HG03060 (cell line): ENCODE measurements at regions not wholly inside any gene's neighbourhood (a gene's known extent, or its start where the extent isn't known, plus 50 kb on each side); places are given as distances from the start of the nearest gene placed in this dataset.

Source experiments
- ATAC-seq: cut with Tn5 transposase; IDR thresholded peaks from one replicate; pipeline ENCODE4 v1.9.1; 2021; ENCODE audit warnings: low read depth, moderate number of reproducible peaks; ENCODE audit not compliant: unreplicated experiment

DNA sequence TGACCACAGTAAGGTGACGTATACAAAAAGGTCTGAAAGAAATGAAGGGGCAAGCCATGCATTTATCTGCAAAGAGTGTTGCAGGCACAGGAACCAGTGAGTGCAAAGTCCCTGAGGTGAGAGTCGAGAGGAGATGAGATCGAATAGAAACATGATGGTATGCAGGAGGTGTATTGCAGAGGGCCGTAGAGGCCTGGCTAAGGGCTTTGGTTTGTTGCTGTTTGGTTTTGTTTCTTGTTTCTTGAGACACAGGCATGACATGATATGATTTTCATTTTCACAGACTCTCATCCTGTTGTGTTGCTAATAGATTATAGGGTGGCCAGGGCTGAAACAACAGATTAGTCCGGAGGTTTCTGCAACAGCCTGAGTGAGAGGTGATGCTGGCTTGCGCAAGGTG lies 80.4 kb downstream of the HSPH1 start:
- no peak for ATAC-seq

DNA sequence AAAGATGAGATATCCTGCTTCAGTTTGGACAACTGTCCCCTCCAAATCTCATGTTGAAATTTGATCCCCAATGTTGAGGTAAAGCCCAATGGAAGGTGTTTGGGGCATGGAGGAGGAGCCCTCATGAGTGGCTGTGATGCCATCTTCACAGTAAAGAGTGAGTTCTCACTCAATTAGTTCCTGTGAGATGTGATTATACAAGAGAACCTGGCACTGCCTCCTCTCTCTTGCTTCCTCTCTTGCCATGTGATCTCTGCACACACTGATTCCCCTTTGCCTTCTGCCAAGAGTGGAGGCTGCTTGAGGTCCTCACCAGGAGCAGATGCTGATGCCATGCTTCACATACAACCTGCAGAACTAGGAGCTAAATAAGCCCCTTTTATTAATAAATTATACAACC lies 86.9 kb downstream of the HSPH1 start:
- ATAC-seq: no peak

DNA sequence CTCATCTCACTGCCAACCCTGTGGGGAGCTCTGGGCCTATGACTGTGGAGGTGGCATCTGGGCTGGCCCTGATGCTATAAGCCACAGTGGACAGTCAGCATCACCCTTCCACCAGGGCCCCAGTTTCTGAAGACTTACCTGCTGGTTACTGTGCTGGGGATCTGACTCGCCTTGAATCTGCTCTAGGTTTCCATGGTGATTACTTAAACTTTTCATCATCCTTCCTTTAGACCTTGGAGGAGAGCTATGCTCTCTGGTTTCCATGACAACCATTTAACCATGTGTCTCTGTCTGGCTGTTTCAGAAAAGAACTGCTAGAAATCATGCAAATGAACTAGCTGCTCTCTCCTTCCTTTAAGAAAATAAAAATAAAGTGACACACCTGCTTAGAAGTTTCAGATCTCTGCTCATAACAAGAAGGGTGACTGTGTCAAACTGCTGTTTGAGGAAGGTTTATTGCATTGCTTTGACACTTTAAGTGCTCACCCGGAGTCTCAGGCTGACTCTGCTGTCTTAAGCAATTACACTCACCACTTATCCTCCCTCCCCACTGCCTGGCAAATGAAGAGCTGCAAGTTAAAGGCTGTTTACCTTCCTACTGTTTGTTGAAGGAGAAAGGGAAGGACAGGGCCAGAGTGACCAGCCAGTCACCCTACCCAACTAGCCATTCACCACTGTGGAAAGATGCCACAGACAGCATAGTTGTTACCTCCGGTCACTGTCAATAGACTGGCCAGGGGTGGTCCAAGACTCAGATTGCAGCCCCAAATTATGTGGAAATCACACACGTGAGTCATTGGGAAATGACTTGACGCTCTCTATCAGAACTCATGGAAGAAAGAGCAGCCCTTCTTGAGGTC lies 87.6 kb downstream of the HSPH1 start:
- peak; percentile 92 for ATAC-seq

DNA sequence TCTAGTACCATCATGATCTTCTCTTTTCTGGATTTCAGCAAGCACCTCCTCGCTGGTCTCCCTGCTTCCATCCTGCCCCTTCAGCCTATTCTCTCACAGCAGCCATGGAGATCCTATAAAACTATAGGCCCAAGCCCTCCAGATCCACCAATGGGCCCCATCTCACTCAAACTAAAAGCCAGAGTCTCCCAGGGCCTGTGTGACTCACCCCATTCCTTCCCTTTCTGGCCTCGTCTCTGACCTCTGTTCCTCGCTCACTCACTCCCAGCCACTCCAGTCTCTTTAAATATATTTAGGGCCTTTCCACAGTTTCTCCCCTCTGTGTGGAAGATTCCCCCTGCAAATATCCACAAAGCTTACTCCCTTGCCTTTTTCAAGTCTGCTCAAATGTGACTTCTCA lies 89.7 kb downstream of the HSPH1 start:
- ATAC-seq: no peak

DNA sequence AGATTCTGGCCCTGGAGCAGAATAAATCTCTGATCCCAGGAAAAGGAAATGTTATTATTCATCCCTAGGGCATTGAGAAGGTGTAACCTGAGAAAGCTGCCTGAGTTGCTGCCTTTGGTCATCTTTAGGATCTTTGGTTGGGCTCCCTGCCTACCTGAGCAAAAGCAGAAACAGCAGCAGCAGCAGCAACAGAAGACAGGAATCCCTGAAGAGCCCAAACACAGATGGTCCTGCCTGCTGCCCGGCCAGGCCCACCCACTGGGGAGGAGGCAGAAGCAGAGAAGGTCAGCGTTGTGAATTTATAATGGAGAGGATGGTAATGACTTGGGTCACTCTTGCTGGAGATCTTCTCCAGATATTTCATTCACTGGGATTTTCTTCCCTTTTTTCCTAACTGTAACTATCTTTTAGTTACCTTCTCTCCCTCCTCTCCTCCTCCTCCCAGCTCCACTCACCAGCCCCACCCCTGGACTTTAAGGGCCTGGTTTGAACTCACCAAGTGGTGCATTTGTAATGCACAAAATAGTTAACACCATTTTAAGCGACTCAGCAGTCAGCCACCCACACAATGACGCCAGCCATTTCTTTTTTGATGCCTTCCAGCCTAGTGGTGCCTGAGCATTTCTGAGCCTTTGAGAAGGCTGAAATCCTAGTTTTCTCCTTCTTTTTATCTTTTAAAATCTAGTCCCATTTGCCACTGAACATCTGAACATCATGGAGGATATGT lies 91.7 kb downstream of the HSPH1 start:
- ATAC-seq: no peak

DNA sequence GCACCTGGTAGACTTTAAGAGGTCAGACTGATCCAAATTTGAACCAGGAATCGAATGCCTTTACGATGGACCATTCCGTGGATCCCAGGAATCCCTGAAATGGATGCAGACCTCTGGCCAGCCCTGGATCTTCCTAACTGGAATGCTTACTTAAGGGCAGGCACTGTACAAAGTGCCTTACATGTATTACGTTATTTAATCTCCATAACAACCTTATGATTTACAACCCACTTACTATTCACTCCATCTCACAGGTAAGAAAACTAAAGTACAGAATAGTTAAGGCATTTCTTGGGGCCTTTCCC lies 93.6 kb downstream of the HSPH1 start:
- ATAC-seq: no peak

DNA sequence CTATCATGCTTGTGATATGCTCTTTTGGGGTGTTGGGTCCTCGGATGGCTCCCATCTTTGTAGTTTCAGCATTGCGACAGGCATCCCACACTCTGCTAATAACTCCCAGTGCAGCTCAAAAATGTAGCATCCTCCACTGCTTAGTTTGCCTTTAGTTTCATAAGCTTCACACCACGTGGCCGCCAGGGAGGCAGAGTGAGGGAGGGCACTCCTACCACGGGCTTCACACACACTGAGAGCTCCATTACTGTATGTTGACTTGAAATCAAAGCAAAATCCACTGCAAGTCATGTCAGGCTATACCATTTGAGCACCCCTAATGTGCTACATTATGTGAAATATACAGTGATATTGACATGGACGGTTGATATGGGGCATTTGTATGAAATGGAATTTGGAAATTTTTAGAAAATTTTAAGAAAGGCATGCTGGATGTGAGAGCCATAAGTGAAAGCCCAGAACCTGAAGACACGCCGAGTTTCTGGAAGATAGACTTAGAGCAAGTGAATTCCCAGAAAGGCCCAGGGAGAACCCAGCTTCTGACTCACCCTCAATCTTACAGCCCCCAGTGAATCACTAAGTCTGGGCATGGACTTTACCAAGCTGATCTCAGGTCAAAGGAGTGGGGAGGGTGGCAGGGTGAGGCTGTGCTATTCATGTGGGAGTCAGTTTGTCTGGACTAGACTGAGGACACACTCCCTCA lies 94.1 kb downstream of the HSPH1 start:
- no peak for ATAC-seq

DNA sequence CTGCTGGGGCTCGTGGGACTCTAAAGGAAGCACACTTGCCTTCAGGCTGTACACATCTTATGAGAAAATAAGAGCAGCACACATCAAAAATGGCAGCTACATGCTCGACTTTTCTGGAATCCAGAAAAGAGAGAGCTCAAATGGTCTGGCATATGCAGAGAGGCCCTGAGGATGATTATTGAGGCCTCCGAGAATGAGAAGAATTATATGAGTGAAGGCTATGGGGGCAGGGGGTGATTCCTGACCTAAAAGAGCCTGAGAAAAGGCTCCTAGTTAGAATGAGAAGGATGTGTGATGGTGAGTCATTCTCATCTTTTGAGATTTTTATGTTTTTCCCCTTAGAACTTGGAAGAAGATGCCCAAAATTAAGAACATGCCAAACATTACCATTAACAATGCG lies 97.1 kb downstream of the HSPH1 start:
- no peak for ATAC-seq

DNA sequence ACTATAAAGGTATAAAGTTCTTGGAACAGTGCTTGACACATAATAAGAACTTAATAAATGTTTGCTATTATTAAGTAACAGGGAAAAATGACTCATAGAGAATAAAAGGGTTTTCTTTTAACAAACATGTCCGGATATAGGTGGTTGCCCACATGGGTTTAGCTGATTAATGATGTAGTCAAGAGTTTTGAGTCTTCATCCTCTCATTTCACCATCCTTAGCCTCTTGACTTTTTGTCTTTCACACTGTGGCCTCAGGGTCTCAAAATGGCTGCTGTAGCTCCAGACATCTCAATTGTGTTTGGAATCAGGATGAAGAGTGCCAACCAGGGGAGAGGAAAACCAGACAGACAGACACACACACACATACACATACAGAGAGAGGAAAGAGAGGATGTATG lies 97.9 kb downstream of the HSPH1 start:
- no peak for ATAC-seq

DNA sequence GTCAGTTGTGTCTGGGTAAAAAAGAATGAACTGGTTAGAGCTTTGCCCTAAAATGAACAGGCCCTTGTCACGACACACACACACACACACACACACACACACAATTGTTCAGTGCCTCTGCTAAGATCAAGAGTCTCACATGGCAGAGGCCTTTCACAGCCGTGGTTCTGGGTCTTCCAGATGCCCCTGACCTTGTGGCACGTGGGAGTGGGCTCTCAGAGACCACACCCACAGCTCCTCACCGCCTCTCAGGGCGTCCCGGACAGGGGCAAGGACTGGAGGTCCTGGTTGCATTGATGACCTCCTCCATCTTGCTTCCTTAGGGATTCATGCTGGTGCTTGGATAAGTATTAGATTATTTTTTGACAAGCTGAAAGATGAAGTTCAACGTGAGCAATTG lies 101.0 kb downstream of the HSPH1 start:
- ATAC-seq: no peak

DNA sequence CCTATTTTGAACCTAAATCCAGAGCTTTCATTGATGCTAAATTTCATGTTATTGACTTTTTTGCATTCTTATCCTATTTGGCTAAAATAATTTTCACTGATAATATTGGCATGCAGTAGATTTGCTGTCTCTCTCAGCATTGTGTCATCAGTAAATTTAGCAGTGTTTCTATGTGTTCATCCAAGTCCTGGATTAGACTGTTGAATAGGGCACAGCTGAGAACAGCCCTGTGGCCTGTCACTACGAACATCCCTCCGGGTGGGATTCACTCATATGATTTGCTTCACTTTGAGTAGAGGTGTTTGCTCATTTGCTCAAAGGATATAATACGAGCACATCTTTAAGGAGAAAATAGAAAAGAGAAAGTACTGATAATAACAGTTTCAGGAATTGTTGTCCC lies 101.5 kb downstream of the HSPH1 start:
- no peak for ATAC-seq

DNA sequence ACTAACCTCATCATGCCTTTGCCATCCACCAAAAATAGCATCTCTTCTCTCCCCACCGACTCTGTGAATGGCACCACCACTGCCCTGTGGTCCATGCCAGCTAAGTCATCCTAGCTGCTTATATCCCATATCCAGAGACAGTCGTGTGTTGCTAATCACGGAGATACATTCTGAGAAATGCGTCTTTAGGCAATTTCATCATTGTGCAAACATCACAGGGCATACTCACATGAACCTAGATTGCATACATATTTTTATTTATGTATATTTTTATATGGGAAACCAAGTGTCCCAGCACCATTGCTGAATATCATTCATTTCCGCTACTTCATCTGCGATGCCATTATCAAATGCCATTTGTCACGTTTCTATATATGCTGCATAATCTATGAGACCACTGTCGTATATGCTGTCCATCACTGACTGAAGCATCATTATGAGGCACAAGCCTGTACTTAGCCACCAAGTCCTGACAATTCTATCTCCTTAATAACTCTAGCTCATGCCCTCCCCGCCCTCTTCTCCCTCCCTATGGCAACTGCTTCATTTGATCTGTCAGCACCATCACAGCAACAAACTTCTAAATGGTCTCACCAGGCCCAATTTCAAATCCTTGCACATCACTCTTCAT lies 104.2 kb downstream of the HSPH1 start:
- ATAC-seq: no peak

DNA sequence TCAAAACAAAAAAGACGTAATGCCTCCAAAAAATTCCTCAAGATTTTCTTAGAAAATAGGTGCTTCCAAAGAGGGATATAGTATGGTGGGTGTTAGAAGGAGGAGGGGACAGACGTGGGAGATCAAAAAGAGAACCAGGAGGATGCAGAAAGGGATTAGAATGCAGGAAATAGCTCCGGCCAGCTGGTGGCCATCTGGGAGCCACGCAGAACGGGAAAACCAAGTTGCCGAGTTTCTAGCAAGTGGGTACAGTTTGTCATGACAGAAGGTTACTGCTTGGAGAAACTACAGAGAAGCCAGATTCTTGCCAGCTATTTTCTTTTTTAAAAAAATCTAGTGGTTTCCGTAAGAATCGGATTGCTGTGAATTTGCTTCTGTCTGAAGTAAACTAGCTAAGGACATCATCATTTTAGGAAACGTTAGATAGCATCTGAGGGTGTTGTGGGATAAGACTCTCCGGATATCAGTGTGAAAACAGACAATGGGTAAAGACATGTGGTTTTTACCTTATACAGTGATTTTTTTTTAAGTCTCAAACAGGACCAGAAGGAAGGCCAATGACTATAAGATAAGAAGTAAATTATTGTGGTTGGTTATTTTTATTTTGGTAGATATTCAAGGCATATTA lies 104.9 kb downstream of the HSPH1 start:
- ATAC-seq: no peak

DNA sequence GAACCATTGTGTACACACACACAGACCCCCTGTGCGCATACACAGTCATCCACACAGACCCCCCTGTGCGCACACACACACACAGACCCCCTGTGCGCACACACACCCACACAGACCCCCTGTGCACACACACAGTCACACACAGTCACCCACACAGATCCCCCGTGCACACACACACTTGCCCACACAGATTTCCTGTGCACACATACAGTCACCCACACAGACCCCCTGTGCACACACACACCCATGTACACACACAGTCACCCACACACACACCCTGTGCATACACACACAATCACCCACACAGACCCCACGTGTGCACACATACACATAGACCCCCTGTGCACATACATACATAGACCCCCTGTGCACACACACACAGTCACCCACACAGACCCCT lies 106.1 kb downstream of the HSPH1 start:
- no peak for ATAC-seq

DNA sequence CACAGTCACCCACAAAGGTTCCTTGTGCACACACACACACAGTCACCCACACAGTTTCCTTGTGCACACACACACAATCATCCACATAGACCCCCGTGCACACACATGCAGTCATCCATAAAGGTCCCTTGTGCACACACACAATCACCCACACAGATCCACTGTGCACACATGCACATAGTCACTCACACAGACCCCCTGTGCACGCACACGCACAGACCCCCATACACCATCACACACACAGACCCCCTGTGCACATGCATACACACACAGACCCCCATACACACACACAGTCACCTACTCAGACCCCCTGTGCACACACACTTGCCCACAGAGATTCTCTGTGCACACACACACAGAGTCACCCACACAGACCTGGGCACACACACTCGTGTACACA lies 107.1 kb downstream of the HSPH1 start:
- ATAC-seq: no peak

DNA sequence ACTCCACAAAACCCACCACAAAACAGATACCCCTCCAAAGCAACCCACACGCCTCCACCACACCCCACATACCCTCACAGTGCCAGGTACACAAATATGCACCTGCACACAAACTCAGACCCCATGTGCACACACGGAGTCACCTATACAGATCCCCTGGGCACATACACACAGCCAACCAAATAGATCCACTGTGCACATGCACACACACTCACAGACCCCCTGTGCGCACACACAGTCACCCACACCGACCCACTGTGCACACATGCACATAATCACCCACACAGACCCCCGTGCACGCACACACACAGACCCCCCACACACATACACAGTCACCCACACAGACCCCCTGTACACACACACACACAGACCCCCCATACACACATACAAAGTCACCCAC lies 107.8 kb downstream of the HSPH1 start:
- ATAC-seq: no peak

DNA sequence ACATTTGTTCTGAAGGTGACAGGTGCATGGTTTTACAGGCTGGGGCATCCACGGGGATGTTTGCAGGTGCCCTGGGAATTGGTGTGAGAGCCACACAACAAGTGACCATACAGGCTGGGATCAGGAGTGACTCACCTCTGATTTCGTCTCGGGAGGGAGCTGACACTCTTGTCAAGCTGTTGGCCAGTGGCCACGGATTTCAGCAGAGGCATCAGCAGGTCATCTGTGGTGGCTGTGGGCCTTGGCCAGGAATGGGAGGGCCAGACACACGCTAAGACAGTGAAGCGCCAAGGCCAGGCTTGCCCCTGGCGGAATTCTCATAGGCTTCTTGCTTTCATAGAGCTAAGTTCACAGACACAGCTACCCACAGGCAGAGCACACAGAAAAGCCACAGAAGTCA lies 108.6 kb downstream of the HSPH1 start:
- no peak for ATAC-seq

DNA sequence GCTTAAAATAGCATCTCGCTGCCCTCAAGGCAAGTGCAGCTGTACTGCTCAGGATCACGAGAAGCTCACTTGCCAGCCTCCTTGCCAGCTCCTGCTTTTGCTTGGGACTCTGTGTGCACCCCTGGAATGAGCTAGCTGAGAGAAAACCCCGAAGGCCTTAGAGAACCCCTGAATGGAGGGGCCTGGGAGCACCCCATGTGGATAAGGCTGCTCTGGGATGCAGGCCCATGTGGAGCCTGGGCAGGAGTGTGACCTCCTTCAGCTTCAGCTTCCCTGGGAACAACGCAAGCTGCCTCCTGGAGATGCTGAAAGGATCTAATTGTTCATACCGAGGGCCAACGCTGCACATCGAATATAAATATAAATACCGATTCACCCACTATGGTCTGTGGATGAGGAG lies 109.2 kb downstream of the HSPH1 start:
- ATAC-seq: no peak

DNA sequence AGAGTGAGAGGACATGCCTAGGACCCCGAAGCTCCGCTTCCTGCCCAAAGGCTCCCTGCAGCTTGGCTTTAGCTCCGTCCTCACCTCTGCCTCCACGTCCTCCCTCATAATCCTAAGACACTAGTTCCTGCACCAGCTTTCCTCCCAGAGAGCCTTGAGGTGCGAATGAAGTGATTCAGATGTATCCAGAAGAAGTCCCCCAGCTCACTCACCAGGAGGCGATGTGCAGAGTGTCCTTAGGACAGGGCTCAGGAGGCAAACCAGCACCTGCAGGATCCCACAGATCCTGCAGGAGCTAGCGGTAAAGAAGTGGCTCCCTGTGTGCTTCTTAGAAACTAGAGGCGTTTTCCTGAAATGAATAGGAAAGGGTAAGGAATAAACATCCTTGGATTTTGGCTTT lies 109.7 kb downstream of the HSPH1 start:
- ATAC-seq: no peak

DNA sequence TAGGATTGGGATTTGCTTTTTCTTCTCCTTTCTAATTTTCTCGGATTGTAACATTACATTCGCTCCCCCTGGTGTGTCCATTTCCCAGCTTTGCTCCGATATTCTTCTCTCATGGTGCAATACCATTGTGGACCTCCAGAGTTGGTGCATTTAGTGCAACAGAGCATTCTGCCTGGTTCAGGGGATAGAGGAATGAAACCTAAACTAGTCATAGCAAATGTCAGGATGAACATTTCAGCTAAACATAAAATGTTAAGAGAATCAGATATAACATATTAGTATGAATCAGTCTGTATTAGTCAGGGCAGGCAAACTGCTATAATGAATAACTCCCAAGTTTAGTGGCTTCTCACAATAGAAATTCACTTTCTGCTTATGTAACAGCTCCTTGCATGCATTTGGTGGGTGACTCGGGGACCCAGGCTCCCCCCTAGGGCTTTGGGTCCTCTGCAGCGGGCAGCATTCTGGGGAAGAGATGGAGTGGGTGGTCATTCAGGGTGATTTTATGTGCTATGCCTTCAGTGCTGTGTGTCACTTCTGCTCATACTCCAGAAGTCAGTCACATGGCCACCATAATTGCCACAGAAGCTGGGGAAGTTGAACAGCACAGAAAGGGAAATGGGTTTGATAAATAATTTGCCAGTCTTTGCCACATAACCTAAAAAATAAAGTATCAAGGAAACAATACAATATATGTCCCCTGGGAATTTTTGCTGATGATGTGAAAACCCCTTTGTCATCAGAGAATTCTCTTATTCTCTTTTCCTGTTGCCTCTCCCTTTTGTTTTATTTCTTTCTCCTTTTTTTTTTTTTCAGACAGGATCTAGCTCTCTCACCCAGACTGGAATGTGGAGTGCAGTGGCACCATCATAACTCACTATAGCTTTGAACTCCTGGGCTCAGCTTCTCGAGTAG lies 111.0 kb downstream of the HSPH1 start:
- no peak for ATAC-seq
